ENCODE measurements at regions not wholly inside any gene's neighbourhood (a gene's known extent, or its start where the extent isn't known, plus 50 kb on each side); places are given as distances from the start of the nearest gene placed in this dataset.

DNA sequence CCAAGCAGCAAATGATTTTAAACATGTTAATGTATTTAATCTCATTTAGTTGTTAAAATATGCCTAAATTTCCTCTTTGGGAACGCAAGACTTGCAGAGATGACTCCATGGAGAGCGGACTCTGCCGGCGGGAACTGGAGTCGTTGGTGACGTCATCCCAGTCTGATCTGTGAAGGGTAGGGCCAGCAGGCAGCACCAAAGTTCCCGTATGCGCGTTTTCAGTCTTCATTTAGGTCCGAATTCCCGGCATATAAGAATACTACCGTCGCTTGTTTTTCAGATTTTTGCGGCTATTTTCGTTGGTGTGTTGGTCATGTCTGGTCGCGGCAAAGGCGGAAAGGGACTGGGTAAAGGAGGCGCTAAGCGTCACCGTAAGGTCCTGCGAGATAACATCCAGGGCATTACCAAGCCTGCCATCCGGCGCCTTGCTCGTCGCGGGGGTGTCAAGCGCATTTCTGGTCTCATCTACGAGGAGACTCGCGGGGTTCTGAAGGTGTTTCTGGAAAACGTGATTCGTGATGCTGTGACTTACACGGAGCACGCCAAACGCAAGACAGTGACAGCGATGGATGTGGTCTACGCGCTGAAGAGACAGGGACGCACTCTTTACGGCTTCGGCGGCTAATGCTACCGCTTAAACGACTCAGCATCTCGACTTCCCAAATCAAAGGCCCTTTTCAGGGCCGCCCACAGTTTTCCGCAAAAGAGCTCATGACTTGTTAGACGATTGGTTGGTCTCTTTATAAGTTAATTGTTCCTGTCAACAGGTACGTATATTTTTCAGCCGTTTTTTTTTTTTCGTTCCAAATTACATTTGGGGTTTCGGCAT is 117.3 kb downstream of the HFE start:
- TF ChIP-seq, protein P1, sequence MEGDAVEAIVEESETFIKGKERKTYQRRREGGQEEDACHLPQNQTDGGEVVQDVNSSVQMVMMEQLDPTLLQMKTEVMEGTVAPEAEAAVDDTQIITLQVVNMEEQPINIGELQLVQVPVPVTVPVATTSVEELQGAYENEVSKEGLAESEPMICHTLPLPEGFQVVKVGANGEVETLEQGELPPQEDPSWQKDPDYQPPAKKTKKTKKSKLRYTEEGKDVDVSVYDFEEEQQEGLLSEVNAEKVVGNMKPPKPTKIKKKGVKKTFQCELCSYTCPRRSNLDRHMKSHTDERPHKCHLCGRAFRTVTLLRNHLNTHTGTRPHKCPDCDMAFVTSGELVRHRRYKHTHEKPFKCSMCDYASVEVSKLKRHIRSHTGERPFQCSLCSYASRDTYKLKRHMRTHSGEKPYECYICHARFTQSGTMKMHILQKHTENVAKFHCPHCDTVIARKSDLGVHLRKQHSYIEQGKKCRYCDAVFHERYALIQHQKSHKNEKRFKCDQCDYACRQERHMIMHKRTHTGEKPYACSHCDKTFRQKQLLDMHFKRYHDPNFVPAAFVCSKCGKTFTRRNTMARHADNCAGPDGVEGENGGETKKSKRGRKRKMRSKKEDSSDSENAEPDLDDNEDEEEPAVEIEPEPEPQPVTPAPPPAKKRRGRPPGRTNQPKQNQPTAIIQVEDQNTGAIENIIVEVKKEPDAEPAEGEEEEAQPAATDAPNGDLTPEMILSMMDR (IDR thresholded peaks at IDR 0.05; ENCODE audit: extremely low read depth, missing control alignments) = no peak
- peak; percentile 78 for DNase-seq (ENCODE audit: low spot score)

DNA sequence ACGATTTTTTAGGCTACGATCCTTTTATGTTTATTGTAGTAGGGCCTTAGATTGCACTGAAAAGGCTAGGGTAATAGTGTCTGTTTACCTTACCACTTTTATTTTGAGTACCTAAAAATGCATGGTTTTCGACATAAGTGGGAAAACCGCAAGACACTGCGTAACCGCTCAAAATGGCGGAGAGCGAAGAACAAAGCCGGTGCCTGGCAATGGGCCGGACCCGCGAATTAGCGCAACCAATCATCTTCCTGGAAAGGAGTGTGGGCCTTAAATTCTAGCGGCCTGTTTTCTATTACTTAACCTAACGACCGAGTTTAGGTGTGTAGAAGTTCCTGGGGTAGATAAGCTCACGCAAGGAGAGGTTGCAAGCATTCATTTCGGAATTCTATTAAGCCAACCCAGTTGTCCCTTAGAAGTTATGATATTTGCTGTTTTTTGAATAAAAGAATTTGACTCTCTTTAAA is 118.0 kb downstream of the HFE start:
- peak; percentile 69 for DNase-seq (ENCODE audit: low spot score)
- TF ChIP-seq, protein P1 (IDR thresholded peaks at IDR 0.05; ENCODE audit: extremely low read depth, missing control alignments) = no peak

DNA sequence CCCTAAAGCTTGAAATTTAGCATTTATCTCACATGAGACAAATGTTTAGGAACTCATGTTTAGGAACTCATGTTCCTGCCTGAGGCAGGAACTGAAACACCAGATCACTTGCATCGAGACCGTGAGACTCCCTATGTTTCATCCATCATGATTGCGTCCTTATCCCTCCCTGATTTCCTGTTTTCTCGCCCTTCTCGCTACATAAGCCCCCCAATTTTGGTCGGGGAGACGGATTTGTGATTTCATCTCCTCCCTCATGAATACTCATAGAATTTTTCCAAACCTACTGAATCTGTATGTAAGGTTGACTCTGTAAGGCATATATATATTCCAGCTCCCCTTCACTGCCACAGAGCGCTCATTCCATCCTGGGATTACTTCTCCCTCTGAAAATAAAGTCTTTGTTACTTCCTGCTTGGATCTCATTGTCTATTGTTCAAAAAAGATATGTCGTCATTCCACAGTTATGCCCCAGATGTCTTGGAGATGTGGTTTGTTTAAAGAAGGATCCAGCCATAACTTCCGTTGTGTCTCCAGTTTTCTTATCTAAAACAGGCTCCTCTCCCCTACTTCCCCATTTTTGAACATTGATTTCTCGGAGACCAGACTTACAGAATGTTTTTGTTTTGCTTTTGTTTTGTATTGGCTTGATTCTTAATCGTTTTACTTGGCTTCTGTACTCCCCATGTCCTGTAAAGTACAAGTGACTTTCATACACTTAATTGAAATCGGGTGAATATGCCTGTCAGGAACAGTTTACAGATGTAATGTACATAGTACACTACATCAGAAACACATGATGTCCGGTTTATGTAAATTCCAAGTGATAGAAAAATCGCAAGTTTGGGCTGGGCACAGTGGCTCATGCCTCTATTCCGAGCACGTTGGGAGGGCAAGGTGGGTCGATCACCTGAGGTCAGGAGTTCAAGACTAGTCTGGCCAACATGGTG is 118.7 kb downstream of the HFE start:
- DNase-seq (ENCODE audit: low spot score) = no peak
- TF ChIP-seq, protein P1 (IDR thresholded peaks at IDR 0.05; ENCODE audit: extremely low read depth, missing control alignments) = no peak

- TF ChIP-seq, protein P1 (IDR thresholded peaks at IDR 0.05; ENCODE audit: extremely low read depth, missing control alignments) = no peak
- DNase-seq (ENCODE audit: low spot score) = no peak
Measured at GRCh38 chr6:26206868-26207801, 119.9 kb downstream of the HFE start.

DNA sequence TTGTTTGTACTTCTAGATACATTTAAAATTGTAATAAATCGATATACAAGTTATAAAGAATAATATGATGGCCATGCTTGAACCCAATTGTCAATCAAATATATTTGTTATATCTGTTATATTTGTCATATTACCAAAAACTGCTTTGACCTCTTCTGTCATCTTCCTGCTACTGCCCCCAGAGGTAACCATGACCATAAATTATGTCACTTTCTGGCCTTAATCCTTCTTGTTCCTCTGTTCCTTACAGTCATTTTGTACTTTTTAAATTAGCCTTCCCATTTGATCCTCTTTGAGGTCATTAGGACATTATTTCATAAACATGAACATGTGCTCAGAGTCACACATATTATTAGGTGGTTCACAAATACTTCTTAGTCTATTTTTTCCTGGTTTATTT is 124.7 kb downstream of the HFE start:
- DNase-seq (ENCODE audit: low spot score) = no peak
- TF ChIP-seq, protein P1 (IDR thresholded peaks at IDR 0.05; ENCODE audit: extremely low read depth, missing control alignments) = no peak

DNA sequence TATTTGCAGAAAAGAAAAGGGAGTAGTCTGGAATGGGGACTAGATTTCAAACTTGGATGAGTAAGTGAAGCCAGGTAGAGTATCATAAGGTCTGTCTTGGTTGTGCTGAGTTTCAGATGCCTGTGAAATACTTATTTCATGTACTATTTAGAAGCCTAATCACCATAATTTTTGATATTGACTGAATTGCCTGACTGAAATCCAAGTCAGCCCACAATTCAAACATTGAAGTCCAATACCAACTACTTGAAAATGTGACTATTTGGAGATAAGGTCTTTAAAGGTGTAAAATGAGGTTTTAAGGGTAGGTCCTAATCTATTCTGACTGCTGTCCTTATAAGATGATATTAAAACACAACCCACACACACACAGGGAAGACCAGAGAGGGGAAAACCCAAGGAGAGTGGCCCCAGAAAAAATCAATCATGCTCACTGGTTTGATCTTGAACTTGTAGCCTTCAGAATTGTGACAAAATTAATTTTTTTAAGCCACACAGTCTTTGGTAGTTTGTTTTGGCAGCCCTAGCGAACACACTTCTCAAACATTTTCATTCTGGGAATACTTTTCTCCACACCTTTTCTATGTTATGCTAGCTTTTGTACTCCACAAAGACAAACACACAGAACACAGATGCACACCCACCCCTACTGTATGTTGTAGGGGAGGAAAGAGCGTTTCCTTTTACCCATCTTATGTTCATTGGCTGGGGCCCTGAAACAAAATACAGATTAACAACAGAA is 126.3 kb downstream of the HFE start:
- DNase-seq (ENCODE audit: low spot score) = no peak
- TF ChIP-seq, protein P1 (IDR thresholded peaks at IDR 0.05; ENCODE audit: extremely low read depth, missing control alignments) = no peak
